Lower leg skin (tissue), 4 donors: ENCODE measurements at regions not wholly inside any gene's neighbourhood (a gene's known extent, or its start where the extent isn't known, plus 50 kb on each side); places are given as distances from the start of the nearest gene placed in this dataset.

ENCODE experiments used
- DNase-seq, 2 donors: peaks; one replicate each; pipeline ENCODE4 v3.0.0-alpha.2; 2019; ENCODE audit warnings: low spot score in 2 of 2
- H3K4me3 ChIP-seq: fragments of 200-600 bp; sonication (generic); 2 replicates; pipeline ENCODE4 v1.5.1; 2017; ENCODE audit warnings: mild to moderate bottlenecking, low read depth; ENCODE audit not compliant: poor library complexity, severe bottlenecking
- POLR2A ChIP-seq, 2 donors: fragments of 450-650 bp; IDR thresholded peaks; one replicate each; pipeline ENCODE4 v1.6.1; 2016 to 2017; ENCODE audit warnings: antibody characterized with exemption in 2 of 2, mild to moderate bottlenecking in 1 of 2, moderate library complexity in 1 of 2
- WGBS, 2 donors: methylation state at CpG; one replicate each; pipeline ENCODE4 v1.1.5; 2018; 5-methylcytosine and 5-hydroxymethylcytosine counted together
- intact Hi-C: fragments of 100-400 bp; cut with DNase I; formaldehyde crosslinking; loops from one replicate; pipeline ENCODE4 v1.15.0; 2023; ENCODE audit warnings: low total_unique reads
- TF ChIP-seq, protein P1 (sequence below), 3 donors: fragments of 450-650 bp; IDR thresholded peaks; one replicate each; pipeline ENCODE4 v1.5.1; 2016; ENCODE audit warnings: antibody characterized with exemption in 3 of 3, mild to moderate bottlenecking in 3 of 3, moderate library complexity in 2 of 3

- intact Hi-C loops: no loop called here
- TF ChIP-seq, protein P1, sequence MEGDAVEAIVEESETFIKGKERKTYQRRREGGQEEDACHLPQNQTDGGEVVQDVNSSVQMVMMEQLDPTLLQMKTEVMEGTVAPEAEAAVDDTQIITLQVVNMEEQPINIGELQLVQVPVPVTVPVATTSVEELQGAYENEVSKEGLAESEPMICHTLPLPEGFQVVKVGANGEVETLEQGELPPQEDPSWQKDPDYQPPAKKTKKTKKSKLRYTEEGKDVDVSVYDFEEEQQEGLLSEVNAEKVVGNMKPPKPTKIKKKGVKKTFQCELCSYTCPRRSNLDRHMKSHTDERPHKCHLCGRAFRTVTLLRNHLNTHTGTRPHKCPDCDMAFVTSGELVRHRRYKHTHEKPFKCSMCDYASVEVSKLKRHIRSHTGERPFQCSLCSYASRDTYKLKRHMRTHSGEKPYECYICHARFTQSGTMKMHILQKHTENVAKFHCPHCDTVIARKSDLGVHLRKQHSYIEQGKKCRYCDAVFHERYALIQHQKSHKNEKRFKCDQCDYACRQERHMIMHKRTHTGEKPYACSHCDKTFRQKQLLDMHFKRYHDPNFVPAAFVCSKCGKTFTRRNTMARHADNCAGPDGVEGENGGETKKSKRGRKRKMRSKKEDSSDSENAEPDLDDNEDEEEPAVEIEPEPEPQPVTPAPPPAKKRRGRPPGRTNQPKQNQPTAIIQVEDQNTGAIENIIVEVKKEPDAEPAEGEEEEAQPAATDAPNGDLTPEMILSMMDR (IDR thresholded peaks at IDR 0.05): no peak
- no peak for TF ChIP-seq POLR2A (IDR thresholded peaks at IDR 0.05)
Measured at GRCh38 chr4:153071958-153072598, 132.2 kb upstream of the TRIM2 start.

GRCh38 chr4:153072661-153073060, 131.6 kb upstream of the TRIM2 start:
- TF ChIP-seq POLR2A (IDR thresholded peaks at IDR 0.05): no peak
- no peak for DNase-seq
- intact Hi-C loops: no loop called here
- H3K4me3 ChIP-seq: no peak overlapping the region

More at GRCh38 chr4:153071958-153072598, 132.2 kb upstream of the TRIM2 start:
- no peak for DNase-seq
- no peak overlapping the region for H3K4me3 ChIP-seq

GRCh38 chr4:153074486-153074885, 129.8 kb upstream of the TRIM2 start:
- TF ChIP-seq POLR2A (IDR thresholded peaks at IDR 0.05): no peak
- TF ChIP-seq, protein P1 (IDR thresholded peaks at IDR 0.05): no peak
- intact Hi-C loops: no loop called here
- no peak overlapping the region for H3K4me3 ChIP-seq
- DNase-seq: no peak
- 21 to 58% methylated on average over 1 of the region's 1 CpG for WGBS, 2 donors

- intact Hi-C loops: no loop called here
- no peak overlapping the region for H3K4me3 ChIP-seq
- WGBS, 2 donors: 83% methylated on average over 2 of the region's 2 CpGs
- DNase-seq: no peak
- TF ChIP-seq POLR2A (IDR thresholded peaks at IDR 0.05): no peak
- TF ChIP-seq, protein P1 (IDR thresholded peaks at IDR 0.05): no peak
Measured at GRCh38 chr4:153074936-153075630, 129.2 kb upstream of the TRIM2 start.

DNA sequence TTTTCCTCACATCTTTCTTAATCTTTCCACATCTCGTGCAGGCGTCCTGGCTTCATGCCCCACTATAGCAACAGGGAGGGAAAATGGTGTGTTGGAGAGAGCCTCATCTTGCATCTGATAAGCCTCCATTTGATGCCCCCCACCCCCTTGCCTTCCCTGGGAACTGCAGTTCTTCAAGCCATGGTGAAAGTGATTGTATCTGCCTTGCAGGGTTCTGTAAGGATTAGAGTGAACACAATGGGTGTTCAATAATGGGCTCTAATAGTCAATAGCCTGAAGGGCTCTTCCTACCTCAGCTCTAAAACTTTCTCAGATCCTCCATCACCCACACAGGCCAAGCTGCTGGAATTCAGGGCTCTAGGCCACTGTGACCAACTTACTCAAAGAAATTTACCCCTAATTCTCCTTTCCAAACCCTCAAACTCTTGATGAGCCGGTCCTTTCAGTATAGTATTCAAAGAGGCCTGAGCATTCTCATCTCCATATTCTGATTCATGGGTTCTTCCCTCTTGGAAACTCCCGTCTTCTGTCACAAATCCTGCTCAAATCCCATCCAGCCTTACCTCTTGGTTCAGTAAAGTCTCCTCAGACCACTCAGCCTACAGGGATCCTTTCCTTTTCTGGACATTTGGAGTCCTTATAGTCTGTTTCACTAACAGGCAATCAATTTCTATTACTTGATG, 128.3 kb upstream of the TRIM2 start:
- no peak overlapping the region for H3K4me3 ChIP-seq
- TF ChIP-seq, protein P1 (IDR thresholded peaks at IDR 0.05): no peak
- no peak for TF ChIP-seq POLR2A (IDR thresholded peaks at IDR 0.05)
- DNase-seq: peak in 1 of 2 donors; percentile 49
- intact Hi-C loops: no loop called here
- WGBS, 2 donors: 68 to 72% methylated on average over 4 of the region's 4 CpGs

DNA sequence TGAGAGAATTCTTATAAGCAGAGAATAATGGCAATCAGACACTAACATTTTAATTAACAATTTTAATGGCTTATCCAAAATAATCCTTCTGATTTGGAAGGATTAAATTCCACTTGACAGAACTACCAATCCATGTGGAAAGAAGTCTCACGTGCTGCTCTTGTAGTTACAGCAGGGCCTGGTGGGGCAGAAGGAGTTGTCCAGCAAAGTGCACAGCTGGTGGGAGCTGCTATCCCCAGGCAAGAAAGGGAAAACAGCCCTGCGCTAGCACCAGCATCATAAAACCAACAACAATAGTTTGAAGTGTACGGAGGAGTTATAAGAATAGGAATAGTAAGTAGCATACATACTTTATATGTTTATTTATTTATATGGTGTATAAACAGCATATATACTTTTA, 127.4 kb upstream of the TRIM2 start:
- H3K4me3 ChIP-seq: no peak overlapping the region
- 93 to 94% methylated on average over 3 of the region's 3 CpGs for WGBS, 2 donors
- intact Hi-C loops: no loop called here
- no peak for TF ChIP-seq POLR2A (IDR thresholded peaks at IDR 0.05)
- TF ChIP-seq, protein P1 (IDR thresholded peaks at IDR 0.05): no peak
- DNase-seq: peak in 1 of 2 donors; percentile 26
